CD4-positive, CD25-positive, alpha-beta regulatory T cell (primary cell): ENCODE measurements at regions not wholly inside any gene's neighbourhood (a gene's known extent, or its start where the extent isn't known, plus 50 kb on each side); places are given as distances from the start of the nearest gene placed in this dataset.
A peak's percentile ranks its signal among the peaks of the same experiment; 100 is the strongest.

Experiments
- ATAC-seq, 2 donors: fragments of 150-1000 bp; cut with Tn5 transposase; one replicate each; pipeline ENCODE4 v1.10.0; 2021; ENCODE audit warnings: low read depth in 2 of 2, moderate number of reproducible peaks in 2 of 2, moderate library complexity in 1 of 2
- DNase-seq, 3 donors: peaks; one replicate each; pipeline versions ENCODE4 v3.0.0 to v3.0.0-alpha.2; 2012 to 2022; ENCODE audit warnings: mixed read lengths in 1 of 3
- H3K27ac ChIP-seq: one replicate; pipeline ENCODE4 v1.7.0; 2013; ENCODE audit warnings: mild to moderate bottlenecking, low read length; ENCODE audit not compliant: insufficient read depth, poor library complexity, severe bottlenecking
- H3K27me3 ChIP-seq: one replicate; pipeline ENCODE4 v1.7.0; 2013; ENCODE audit warnings: low read length; ENCODE audit not compliant: control insufficient read depth, insufficient read depth
- H3K36me3 ChIP-seq: one replicate; pipeline ENCODE4 v1.7.0; 2013; ENCODE audit warnings: mild to moderate bottlenecking, low read length, moderate library complexity; ENCODE audit not compliant: control insufficient read depth, insufficient read depth
- H3K4me1 ChIP-seq: 2 replicates; pipeline ENCODE4 v1.7.0; 2013; ENCODE audit warnings: mild to moderate bottlenecking, low read length; ENCODE audit not compliant: insufficient read depth, control insufficient read depth, poor library complexity, severe bottlenecking
- H3K4me3 ChIP-seq: one replicate; pipeline ENCODE4 v1.7.0; 2013; ENCODE audit warnings: low read depth, mild to moderate bottlenecking, low read length, moderate library complexity
- H3K9me3 ChIP-seq, 2 experiments: 1 replicate in 1 of 2; 2 replicates in 1 of 2; pipeline ENCODE4 v1.7.0; 2013; ENCODE audit warnings: low read length in 2 of 2, mild to moderate bottlenecking in 1 of 2, moderate library complexity in 1 of 2; ENCODE audit not compliant: control insufficient read depth in 2 of 2
- H3K27ac Mint-ChIP-seq, 3 donors: one replicate each; pipeline ENCODE4 v1.8.0; 2020 to 2022; ENCODE audit warnings: mild to moderate bottlenecking in 3 of 3, mixed read lengths in 3 of 3, moderate library complexity in 2 of 3
- H3K27me3 Mint-ChIP-seq: one replicate; pipeline ENCODE4 v1.8.0; 2022; ENCODE audit warnings: mild to moderate bottlenecking, mixed read lengths
- H3K36me3 Mint-ChIP-seq: one replicate; pipeline ENCODE4 v1.8.0; 2020; ENCODE audit warnings: mixed read lengths
- H3K4me1 Mint-ChIP-seq, 4 donors: one replicate each; pipeline ENCODE4 v1.8.0; 2020 to 2022; ENCODE audit warnings: mixed read lengths in 4 of 4, mild to moderate bottlenecking in 1 of 4
- H3K4me3 Mint-ChIP-seq, 4 donors: one replicate each; pipeline ENCODE4 v1.8.0; 2020 to 2022; ENCODE audit warnings: mild to moderate bottlenecking in 4 of 4, mixed read lengths in 4 of 4, moderate library complexity in 3 of 4
- H3K9me3 Mint-ChIP-seq, 7 donors: one replicate each; pipeline ENCODE4 v1.8.0; 2020 to 2022; ENCODE audit warnings: mixed read lengths in 7 of 7, mild to moderate bottlenecking in 3 of 7, moderate library complexity in 2 of 7

DNA sequence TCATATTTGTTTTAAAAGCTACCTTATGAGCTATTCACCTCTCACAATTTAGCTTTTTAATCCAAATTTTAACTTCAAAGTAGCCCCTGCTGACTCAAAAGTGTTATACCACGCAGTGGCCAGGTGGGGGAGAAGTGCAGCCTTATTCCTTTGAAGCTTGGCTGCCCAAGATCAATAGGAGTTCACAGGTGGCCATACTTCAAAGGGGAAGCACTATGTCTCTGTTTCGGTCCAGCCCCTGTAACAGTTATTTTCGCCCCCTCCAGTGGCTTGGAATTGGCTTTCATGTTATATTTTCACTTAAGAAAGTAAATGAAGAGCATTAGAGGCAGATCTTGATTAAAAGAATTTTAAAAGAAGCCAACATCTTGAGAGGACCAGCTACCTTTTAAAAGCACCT is 608.4 kb downstream of the EPHA7 start:
- Histone ChIP-seq H3K27ac (no peak overlapping the region), H3K27me3 (no peaks in the 10 kb centered on the region), H3K36me3 (no peaks in the 10 kb centered on the region), H3K4me3 (no peak overlapping the region), H3K9me3 (no peaks in the 10 kb centered on the region), H3K4me1 (no peaks in the 10 kb centered on the region)
- DNase-seq (peak in 1 of 3 donors; percentile 8), ATAC-seq (no peak)
- H3K4me3 Mint-ChIP-seq: no peak overlapping the region
- no peaks in the 10 kb centered on the region for H3K4me1 Mint-ChIP-seq
- no peaks in the 10 kb centered on the region for H3K27me3 Mint-ChIP-seq
- no peak overlapping the region for H3K27ac Mint-ChIP-seq
- peaks cover 0 to 14% (median 1%) of the 10 kb centered on the region in 7 donors for H3K9me3 Mint-ChIP-seq
- H3K36me3 Mint-ChIP-seq: no peaks in the 10 kb centered on the region

DNA sequence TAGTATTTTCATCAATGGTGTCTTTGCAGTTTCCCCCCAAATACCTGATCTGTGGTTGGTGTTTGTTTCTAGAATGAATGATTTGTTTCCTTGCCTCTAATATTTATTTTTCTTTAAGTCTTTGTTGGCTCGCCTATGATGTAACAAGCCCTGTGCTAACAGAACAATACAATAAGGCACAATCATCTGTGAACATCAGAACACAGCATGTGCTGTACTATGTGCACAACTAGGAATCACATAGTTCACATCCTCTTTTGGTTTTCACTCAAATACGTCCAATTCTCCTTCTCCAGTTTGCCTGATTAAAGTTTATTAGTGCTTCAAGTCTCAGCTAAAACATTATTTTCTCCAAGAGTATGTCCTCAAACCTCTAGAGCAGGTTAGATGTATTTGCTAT is 613.1 kb downstream of the EPHA7 start:
- no peak overlapping the region for H3K4me3 Mint-ChIP-seq

DNA sequence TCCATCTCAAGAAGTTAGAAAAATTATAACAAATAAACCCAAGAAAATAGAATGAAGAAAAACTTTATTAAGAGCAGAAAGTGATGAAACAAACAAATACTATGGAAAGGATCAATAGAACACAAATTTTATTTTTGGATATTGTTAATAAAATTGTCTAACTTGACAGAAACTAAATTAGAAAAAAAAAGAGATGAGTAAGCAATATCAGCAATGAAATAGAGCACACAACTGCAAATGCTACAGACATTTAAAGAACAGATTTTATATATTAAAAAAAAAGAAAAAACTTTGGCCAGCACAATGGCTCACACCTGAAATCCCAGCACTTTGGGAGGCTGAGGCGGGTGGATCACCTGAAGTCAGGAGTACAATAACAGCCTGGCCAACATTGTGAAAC is 628.0 kb downstream of the EPHA7 start:
- peaks cover 0 to 14% (median 6%) of the 10 kb centered on the region in 7 donors for H3K9me3 Mint-ChIP-seq
- H3K4me1 Mint-ChIP-seq: no peaks in the 10 kb centered on the region
- no peak overlapping the region for H3K4me3 ChIP-seq
- no peaks in the 10 kb centered on the region for H3K27me3 Mint-ChIP-seq
- H3K36me3 ChIP-seq: no peaks in the 10 kb centered on the region
- no peaks in the 10 kb centered on the region for H3K27me3 ChIP-seq
- H3K4me3 Mint-ChIP-seq: no peak overlapping the region
- H3K9me3 ChIP-seq: no peaks in the 10 kb centered on the region
- ATAC-seq: no peak
- no peak for DNase-seq
- H3K27ac ChIP-seq: no peak overlapping the region
- H3K36me3 Mint-ChIP-seq: no peaks in the 10 kb centered on the region
- no peaks in the 10 kb centered on the region for H3K4me1 ChIP-seq
- no peak overlapping the region for H3K27ac Mint-ChIP-seq

More for the DNA sequence above, 613.1 kb downstream of the EPHA7 start:
- no peaks in the 10 kb centered on the region for H3K27me3 Mint-ChIP-seq
- Histone ChIP-seq H3K27ac (no peak overlapping the region), H3K36me3 (no peaks in the 10 kb centered on the region), H3K4me1 (no peaks in the 10 kb centered on the region), H3K27me3 (no peaks in the 10 kb centered on the region), H3K4me3 (no peak overlapping the region), H3K9me3 (no peaks in the 10 kb centered on the region)
- no peak for ATAC-seq
- H3K9me3 Mint-ChIP-seq: peaks cover 0 to 5% (median 2%) of the 10 kb centered on the region in 7 donors
- no peaks in the 10 kb centered on the region for H3K4me1 Mint-ChIP-seq
- no peaks in the 10 kb centered on the region for H3K36me3 Mint-ChIP-seq
- DNase-seq: no peak
- no peak overlapping the region for H3K27ac Mint-ChIP-seq

DNA sequence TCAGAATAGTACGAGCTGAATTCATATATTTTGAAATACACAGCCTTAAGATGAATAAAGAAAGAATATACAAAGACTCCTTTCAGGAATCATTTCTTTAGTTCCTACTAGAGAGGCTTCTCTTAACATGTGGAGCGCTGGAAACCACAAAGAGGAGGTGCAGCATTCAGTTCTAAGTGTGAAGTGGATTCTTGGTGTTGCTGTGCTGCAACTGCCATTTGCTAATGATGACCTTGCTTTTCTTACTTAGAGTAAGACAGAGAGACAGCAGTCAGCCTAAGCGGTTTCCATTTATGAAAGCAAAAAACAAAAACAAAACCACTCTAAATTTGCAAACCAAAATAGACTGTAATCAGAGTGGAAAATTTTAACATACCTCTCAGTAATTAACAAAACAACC is 629.0 kb downstream of the EPHA7 start:
- Histone ChIP-seq H3K4me1 (no peaks in the 10 kb centered on the region), H3K27me3 (no peaks in the 10 kb centered on the region), H3K9me3 (no peaks in the 10 kb centered on the region), H3K27ac (no peak overlapping the region), H3K36me3 (no peaks in the 10 kb centered on the region), H3K4me3 (no peak overlapping the region)
- peaks cover 0 to 15% (median 5%) of the 10 kb centered on the region in 7 donors for H3K9me3 Mint-ChIP-seq
- no peak overlapping the region for H3K4me3 Mint-ChIP-seq
- H3K4me1 Mint-ChIP-seq: no peaks in the 10 kb centered on the region
- no peaks in the 10 kb centered on the region for H3K36me3 Mint-ChIP-seq
- ATAC-seq (no peak), DNase-seq (no peak)
- no peak overlapping the region for H3K27ac Mint-ChIP-seq
- H3K27me3 Mint-ChIP-seq: no peaks in the 10 kb centered on the region

DNA sequence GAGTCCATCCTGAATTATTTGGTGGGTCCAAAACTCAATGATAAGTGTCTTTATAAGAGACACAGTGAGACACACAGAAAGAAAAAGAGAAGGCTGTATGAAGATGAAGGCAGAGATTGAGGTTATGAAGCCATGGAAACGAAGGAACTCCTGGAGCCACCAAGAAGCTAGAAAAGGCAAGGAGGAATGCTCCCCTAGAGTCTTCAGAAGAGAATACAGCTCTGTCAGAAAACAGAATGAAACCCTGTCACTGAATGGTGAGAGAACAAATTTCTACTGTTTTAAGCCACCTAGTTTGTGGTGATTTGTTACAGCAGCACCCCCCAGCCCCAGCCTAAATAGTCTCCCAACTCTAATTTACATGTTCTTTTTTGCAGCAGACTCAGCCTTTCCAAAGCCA is 635.1 kb downstream of the EPHA7 start:
- Histone ChIP-seq H3K4me1 (no peaks in the 10 kb centered on the region), H3K9me3 (no peaks in the 10 kb centered on the region), H3K27me3 (no peaks in the 10 kb centered on the region), H3K36me3 (no peaks in the 10 kb centered on the region), H3K4me3 (no peak overlapping the region), H3K27ac (no peak overlapping the region)
- DNase-seq (no peak), ATAC-seq (no peak)
- Mint-ChIP-seq H3K9me3 (peaks cover 0 to 15% (median 5%) of the 10 kb centered on the region in 7 donors), H3K27me3 (no peaks in the 10 kb centered on the region), H3K4me1 (no peaks in the 10 kb centered on the region), H3K27ac (no peak overlapping the region), H3K36me3 (no peaks in the 10 kb centered on the region), H3K4me3 (no peak overlapping the region)

DNA sequence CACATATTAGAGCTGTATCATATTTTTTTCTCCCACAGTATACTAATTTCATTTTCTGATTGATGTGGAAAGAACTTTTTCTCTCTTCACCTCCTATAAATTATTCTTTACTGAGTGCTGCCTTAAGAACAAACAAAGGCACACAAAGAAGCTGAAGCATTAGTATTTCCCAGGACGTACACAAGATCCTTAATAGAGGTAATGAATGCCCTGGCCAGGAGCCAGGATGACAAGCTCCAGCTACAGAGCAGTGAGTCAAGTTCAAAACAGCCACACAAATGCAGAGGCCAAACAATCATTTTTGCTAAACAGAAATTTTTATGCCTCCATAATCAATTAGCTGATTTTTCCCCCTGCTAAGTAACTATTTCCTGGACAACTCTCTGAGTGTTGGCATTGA is 639.6 kb downstream of the EPHA7 start:
- Mint-ChIP-seq H3K27me3 (no peaks in the 10 kb centered on the region), H3K36me3 (no peaks in the 10 kb centered on the region), H3K27ac (no peak overlapping the region), H3K4me3 (no peak overlapping the region), H3K9me3 (peaks cover 0 to 12% (median 0%) of the 10 kb centered on the region in 7 donors), H3K4me1 (no peaks in the 10 kb centered on the region)
- Histone ChIP-seq H3K27me3 (no peaks in the 10 kb centered on the region), H3K4me3 (no peak overlapping the region), H3K9me3 (no peaks in the 10 kb centered on the region), H3K36me3 (no peaks in the 10 kb centered on the region), H3K27ac (no peak overlapping the region), H3K4me1 (no peaks in the 10 kb centered on the region)
- ATAC-seq: no peak
- DNase-seq: no peak

DNA sequence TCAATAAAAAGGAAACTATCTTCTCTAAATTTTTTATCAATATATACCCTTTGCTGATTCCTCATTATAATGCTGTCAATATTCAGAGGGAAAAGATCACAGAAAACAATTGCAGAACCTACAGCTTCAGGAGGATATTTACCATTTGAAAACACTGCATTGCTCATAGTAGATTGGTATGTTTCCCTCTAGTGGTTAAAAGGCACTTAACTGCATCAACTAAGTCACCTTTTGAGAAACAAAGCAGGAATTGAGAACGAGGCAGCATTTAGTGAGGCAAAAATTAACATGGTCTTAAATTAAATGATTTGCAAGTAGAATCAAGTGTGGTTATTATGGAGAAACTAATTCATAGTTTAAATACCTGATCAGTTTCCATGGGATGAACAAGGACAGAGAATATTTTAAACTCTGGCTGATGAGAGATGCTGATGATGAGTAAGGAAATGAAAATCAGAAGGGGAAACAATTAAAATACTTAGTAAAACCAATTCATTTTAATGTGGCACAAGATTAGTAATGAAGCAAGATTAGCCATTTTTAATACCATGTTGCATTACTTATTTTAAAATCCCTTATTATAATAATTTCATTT is 642.1 kb downstream of the EPHA7 start:
- H3K4me1 ChIP-seq: no peaks in the 10 kb centered on the region
- H3K27ac Mint-ChIP-seq: no peak overlapping the region
- H3K4me1 Mint-ChIP-seq: no peaks in the 10 kb centered on the region
- no peaks in the 10 kb centered on the region for H3K36me3 Mint-ChIP-seq
- no peak overlapping the region for H3K4me3 ChIP-seq
- H3K27me3 ChIP-seq: no peaks in the 10 kb centered on the region
- DNase-seq (no peak), ATAC-seq (no peak)
- no peak overlapping the region for H3K27ac ChIP-seq
- H3K36me3 ChIP-seq: no peaks in the 10 kb centered on the region
- peaks cover 0 to 15% (median 0%) of the 10 kb centered on the region in 7 donors for H3K9me3 Mint-ChIP-seq
- no peak overlapping the region for H3K4me3 Mint-ChIP-seq
- no peaks in the 10 kb centered on the region for H3K27me3 Mint-ChIP-seq
- H3K9me3 ChIP-seq: no peaks in the 10 kb centered on the region

DNA sequence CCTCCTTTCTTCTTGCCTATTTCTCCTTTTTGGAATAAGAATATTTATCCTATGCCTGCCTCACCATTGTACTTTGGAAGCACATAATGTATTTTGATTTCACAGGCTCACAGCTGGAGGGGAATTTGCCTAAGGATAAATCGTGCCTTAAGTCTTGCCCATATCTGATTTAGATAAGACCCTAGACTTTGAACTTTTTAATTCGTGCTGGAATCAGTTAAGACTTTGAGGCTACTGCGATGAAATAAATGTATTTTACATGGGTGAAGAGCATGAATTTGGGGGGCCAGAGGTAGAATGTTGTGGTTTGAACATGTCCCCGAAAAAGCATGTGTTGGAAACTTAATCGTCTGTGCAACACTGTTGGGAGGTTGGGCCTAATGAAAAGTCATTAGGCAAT is 648.8 kb downstream of the EPHA7 start:
- H3K27ac Mint-ChIP-seq: no peak overlapping the region
- no peak overlapping the region for H3K4me3 Mint-ChIP-seq
- Histone ChIP-seq H3K36me3 (no peaks in the 10 kb centered on the region), H3K27ac (no peak overlapping the region), H3K27me3 (no peaks in the 10 kb centered on the region), H3K4me3 (no peak overlapping the region), H3K9me3 (no peaks in the 10 kb centered on the region), H3K4me1 (no peaks in the 10 kb centered on the region)
- ATAC-seq (no peak), DNase-seq (no peak)
- H3K9me3 Mint-ChIP-seq: peaks cover 0 to 13% (median 5%) of the 10 kb centered on the region in 7 donors
- H3K36me3 Mint-ChIP-seq: no peaks in the 10 kb centered on the region
- no peaks in the 10 kb centered on the region for H3K27me3 Mint-ChIP-seq
- H3K4me1 Mint-ChIP-seq: no peaks in the 10 kb centered on the region
